GM12878 (cell line): ENCODE measurements at regions not wholly inside any gene's neighbourhood (a gene's known extent, or its start where the extent isn't known, plus 50 kb on each side); places are given as distances from the start of the nearest gene placed in this dataset.

Experiments
- POLR2AphosphoS2 ChIP-seq: IDR thresholded peaks from 2 replicates; pipeline ENCODE4 v1.6.1; 2011; ENCODE audit warnings: low read depth, mild to moderate bottlenecking, low read length, improper control_type of control experiment, moderate library complexity
- SP1 ChIP-seq: IDR thresholded peaks from one replicate; pipeline ENCODE4 v1.6.1; 2011; ENCODE audit warnings: low read depth, low read length
- TF ChIP-seq, protein P1 (sequence below): IDR thresholded peaks from 2 replicates; pipeline ENCODE4 v1.6.1; 2012; ENCODE audit warnings: low read depth, low read length, improper control_type of control experiment

DNA sequence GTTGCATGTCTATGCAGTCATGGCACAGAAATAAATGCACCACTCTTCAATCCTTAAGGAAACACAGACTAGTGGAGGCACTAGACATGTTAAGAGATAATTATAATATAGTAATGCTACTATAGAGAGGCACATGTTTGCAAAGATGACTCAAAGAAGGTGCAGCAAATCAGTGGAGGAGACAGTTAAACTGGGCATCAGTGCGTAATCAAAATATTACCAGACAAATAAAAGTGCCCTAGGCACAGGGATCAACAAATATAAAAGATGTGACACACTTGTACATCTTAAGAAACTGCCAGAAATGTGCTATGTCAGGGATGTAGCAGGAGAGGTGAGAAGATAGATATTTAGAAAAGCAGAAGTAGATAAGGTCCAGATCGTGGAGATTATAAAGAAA is 642.1 kb downstream of the SLCO4C1 start:
- TF ChIP-seq, protein P1, sequence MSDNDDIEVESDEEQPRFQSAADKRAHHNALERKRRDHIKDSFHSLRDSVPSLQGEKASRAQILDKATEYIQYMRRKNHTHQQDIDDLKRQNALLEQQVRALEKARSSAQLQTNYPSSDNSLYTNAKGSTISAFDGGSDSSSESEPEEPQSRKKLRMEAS, result no peak
- no peak for TF ChIP-seq POLR2AphosphoS2
- no peak for TF ChIP-seq SP1
